ENCODE measurements at regions not wholly inside any gene's neighbourhood (a gene's known extent, or its start where the extent isn't known, plus 50 kb on each side); places are given as distances from the start of the nearest gene placed in this dataset.

- intact Hi-C loops (cut with micrococcal nuclease; ENCODE audit: unreplicated experiment), result no loop called here
- Mint-ChIP-seq H3K36me3 (ENCODE audit: insufficient read depth, unreplicated experiment) (peaks cover 4% of the 10 kb centered on the region), H3K27ac (ENCODE audit: unreplicated experiment) (no peak overlapping the region), H3K4me1 (ENCODE audit: low read depth, unreplicated experiment) (peaks cover 21% of the 10 kb centered on the region), H3K4me3 (ENCODE audit: low read depth, unreplicated experiment) (no peak overlapping the region), H3K9me3 (ENCODE audit: low read depth, unreplicated experiment) (no peaks in the 10 kb centered on the region), H3K27me3 (ENCODE audit: unreplicated experiment) (no peaks in the 10 kb centered on the region)
- DNase-seq, result peak; percentile 10
- BruUV-seq (replicated peaks), result no TSS peak
- no peak for TF ChIP-seq CTCF (IDR thresholded peaks at IDR 0.05; ENCODE audit: unreplicated experiment)
- CTCF ChIA-PET, result no interaction called here
Measured at GRCh38 chr5:68074048-68074632, 141.4 kb upstream of the PIK3R1 start.

- no peak overlapping the region for H3K27ac Mint-ChIP-seq (ENCODE audit: unreplicated experiment)
- H3K36me3 Mint-ChIP-seq (ENCODE audit: insufficient read depth, unreplicated experiment), result peaks cover 4% of the 10 kb centered on the region
- H3K4me1 Mint-ChIP-seq (ENCODE audit: low read depth, unreplicated experiment), result peaks cover 31% of the 10 kb centered on the region
- H3K4me3 Mint-ChIP-seq (ENCODE audit: low read depth, unreplicated experiment), result no peak overlapping the region
- no peaks in the 10 kb centered on the region for H3K27me3 Mint-ChIP-seq (ENCODE audit: unreplicated experiment)
- intact Hi-C loops (cut with micrococcal nuclease; ENCODE audit: unreplicated experiment), result no loop called here
- CTCF ChIA-PET, result no interaction called here
- DNase-seq, result no peak
- H3K9me3 Mint-ChIP-seq (ENCODE audit: low read depth, unreplicated experiment), result no peaks in the 10 kb centered on the region
- no TSS peak for BruUV-seq (replicated peaks)
- TF ChIP-seq CTCF (IDR thresholded peaks at IDR 0.05; ENCODE audit: unreplicated experiment), result no peak
Measured at GRCh38 chr5:68071736-68072135, 143.8 kb upstream of the PIK3R1 start.

- BruUV-seq (replicated peaks), result no TSS peak
- DNase-seq, result no peak
- H3K9me3 Mint-ChIP-seq (ENCODE audit: low read depth, unreplicated experiment), result no peaks in the 10 kb centered on the region
- no peak for TF ChIP-seq CTCF (IDR thresholded peaks at IDR 0.05; ENCODE audit: unreplicated experiment)
- H3K27me3 Mint-ChIP-seq (ENCODE audit: unreplicated experiment), result no peaks in the 10 kb centered on the region
- no peak overlapping the region for H3K4me3 Mint-ChIP-seq (ENCODE audit: low read depth, unreplicated experiment)
- intact Hi-C loops (cut with micrococcal nuclease; ENCODE audit: unreplicated experiment), result no loop called here
- H3K4me1 Mint-ChIP-seq (ENCODE audit: low read depth, unreplicated experiment), result peaks cover 36% of the 10 kb centered on the region
- H3K36me3 Mint-ChIP-seq (ENCODE audit: insufficient read depth, unreplicated experiment), result peaks cover 4% of the 10 kb centered on the region
- CTCF ChIA-PET, result no interaction called here
- H3K27ac Mint-ChIP-seq (ENCODE audit: unreplicated experiment), result no peak overlapping the region
Measured at GRCh38 chr5:68071282-68071632, 144.3 kb upstream of the PIK3R1 start.

- Mint-ChIP-seq H3K9me3 (ENCODE audit: low read depth, unreplicated experiment) (no peaks in the 10 kb centered on the region), H3K27ac (ENCODE audit: unreplicated experiment) (no peak overlapping the region), H3K4me3 (ENCODE audit: low read depth, unreplicated experiment) (no peak overlapping the region), H3K4me1 (ENCODE audit: low read depth, unreplicated experiment) (peaks cover 41% of the 10 kb centered on the region), H3K27me3 (ENCODE audit: unreplicated experiment) (no peaks in the 10 kb centered on the region), H3K36me3 (ENCODE audit: insufficient read depth, unreplicated experiment) (peaks cover 4% of the 10 kb centered on the region)
- intact Hi-C loops (cut with micrococcal nuclease; ENCODE audit: unreplicated experiment), result no loop called here
- TF ChIP-seq CTCF (IDR thresholded peaks at IDR 0.05; ENCODE audit: unreplicated experiment), result no peak
- DNase-seq, result no peak
- no TSS peak for BruUV-seq (replicated peaks)
- CTCF ChIA-PET, result interaction anchor here (0.6 kb wide), 1 partner anchor 22 kb away, joined by 4 read pairs; no protein-coding TSS in a partner anchor
Measured at GRCh38 chr5:68070591-68071281, 144.8 kb upstream of the PIK3R1 start.
